WI38 (cell line): ENCODE measurements at regions not wholly inside any gene's neighbourhood (a gene's known extent, or its start where the extent isn't known, plus 50 kb on each side); places are given as distances from the start of the nearest gene placed in this dataset.

Experiments
- H3K4me3 ChIP-seq: 2 replicates; pipeline ENCODE4 v1.5.1; 2011; ENCODE audit warnings: low read depth, mild to moderate bottlenecking, control low read depth, low read length
- CTCF ChIP-seq: IDR thresholded peaks from 2 replicates; pipeline ENCODE4 v1.5.1; 2012; ENCODE audit warnings: low read depth, mild to moderate bottlenecking, control low read depth, low read length

GRCh38 chr17:79142375-79142774 lies 67.8 kb downstream of the ENGASE start:
- no peak for TF ChIP-seq CTCF

DNA sequence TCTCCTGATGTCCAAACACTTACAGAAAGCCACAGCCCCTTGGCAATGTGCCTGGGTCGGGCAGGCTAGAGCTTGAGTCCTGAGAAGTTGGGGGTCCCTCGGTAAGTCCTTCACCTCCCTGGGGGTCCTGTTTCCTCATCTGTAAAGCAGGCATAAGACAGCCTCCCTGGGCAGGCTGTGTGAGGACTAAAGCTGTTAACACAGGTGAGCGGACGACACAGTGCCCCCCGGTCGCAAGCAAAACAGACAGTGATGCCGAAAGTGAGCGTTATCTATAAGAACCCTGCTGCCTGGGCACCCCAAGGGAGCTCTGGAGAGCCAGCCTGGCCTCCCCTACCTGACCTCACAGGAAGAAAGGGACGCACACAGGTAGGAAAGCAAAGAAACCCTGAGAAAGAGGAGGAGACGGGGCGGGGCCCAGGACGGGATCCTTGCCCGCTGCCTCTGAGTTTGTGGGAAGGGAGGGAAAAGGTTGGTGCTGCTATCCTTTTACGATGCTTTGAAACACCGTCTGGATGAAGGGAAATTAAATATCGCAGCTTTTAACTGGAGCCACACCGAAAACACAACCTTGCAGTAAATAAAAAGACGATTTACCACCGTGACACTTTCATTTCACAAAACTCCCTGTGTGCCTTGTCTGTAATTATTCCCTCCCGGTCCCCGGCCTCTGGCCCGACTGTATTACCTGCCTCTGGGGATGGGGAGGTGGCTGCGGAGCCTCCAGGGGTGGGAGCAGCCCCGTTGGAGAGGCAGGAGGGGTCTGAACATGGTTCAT lies 67.1 kb downstream of the ENGASE start:
- TF ChIP-seq CTCF = no peak
- no peak overlapping the region for H3K4me3 ChIP-seq

More at GRCh38 chr17:79142375-79142774, 67.8 kb downstream of the ENGASE start:
- H3K4me3 ChIP-seq = no peak overlapping the region

GRCh38 chr17:79138826-79139225 lies 64.2 kb downstream of the ENGASE start:
- TF ChIP-seq CTCF = no peak

DNA sequence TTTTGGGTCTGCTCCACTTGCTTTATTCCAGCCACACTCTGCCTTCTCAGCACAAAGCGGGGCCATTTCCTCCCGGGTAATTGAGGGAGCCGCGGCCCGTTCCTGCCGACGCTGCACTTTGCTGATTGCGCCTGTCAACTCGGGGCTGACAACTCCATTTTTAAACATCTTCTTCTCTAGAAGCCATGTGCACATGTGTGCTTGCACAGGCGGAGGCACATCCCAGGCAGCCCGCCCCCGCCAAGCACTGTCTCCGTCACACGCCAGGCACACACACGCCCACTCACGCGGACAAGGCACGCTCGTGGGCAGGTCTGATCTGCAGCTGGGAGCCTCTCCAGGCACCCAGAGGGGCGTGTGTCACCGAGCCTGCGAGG lies 63.2 kb downstream of the ENGASE start:
- H3K4me3 ChIP-seq = no peak overlapping the region
- no peak for TF ChIP-seq CTCF

More at GRCh38 chr17:79138826-79139225, 64.2 kb downstream of the ENGASE start:
- H3K4me3 ChIP-seq = no peak overlapping the region

GRCh38 chr17:79137015-79137788 lies 62.6 kb downstream of the ENGASE start:
- no peak for TF ChIP-seq CTCF
- no peak overlapping the region for H3K4me3 ChIP-seq

GRCh38 chr17:79136596-79136995 lies 62.0 kb downstream of the ENGASE start:
- H3K4me3 ChIP-seq = no peak overlapping the region
- no peak for TF ChIP-seq CTCF
